HepG2 (cell line): ENCODE measurements at regions not wholly inside any gene's neighbourhood (a gene's known extent, or its start where the extent isn't known, plus 50 kb on each side); places are given as distances from the start of the nearest gene placed in this dataset.

Source experiments
- ATAC-seq: fragments of 200-7000 bp; cut with Tn5 transposase; 3 replicates; pipeline ENCODE4 v1.9.1; 2020; ENCODE audit warnings: mild to moderate bottlenecking, moderate library complexity
- BruUV-seq: library from RNA; stranded (reverse); fragments of 400-500 nt; replicated peaks from 2 replicates; lab custom pipeline; 2021; lab: Mats Ljungman, UMichigan
- CTCF ChIA-PET: fragments of 300-600 bp; formaldehyde crosslinking; extraction: SDS; loops from one replicate; lab custom pipeline; 2021; ENCODE audit warnings: low total read pairs, inconsistent platforms, low intra/inter-chr PET ratio; lab: Yijun Ruan, JAX
- POLR2A ChIA-PET: fragments of 350-600 bp; sonication (Branson Sonifier 250); formaldehyde crosslinking; loops from one replicate; lab custom pipeline; 2020; ENCODE audit warnings: antibody characterized with exemption, inconsistent platforms; lab: Yijun Ruan, JAX
- DNase-seq: peaks from one replicate; pipeline ENCODE4 v3.0.0-alpha.2; 2015; ENCODE audit warnings: low spot score
- FAIRE-seq: peaks from 3 replicates; lab custom pipeline; 2011; peaks lifted over from hg19 to GRCh38; lab: Jason Lieb, UNC
- H2AFZ ChIP-seq: one replicate; pipeline ENCODE4 v1.6.1; 2011; ENCODE audit warnings: low read length, inconsistent platforms
- H3K27ac ChIP-seq: fragments of 300-600 bp; 3 replicates; pipeline ENCODE4 v1.8.0; 2011; ENCODE audit warnings: mixed run types, mild to moderate bottlenecking, mixed read lengths, low read length, inconsistent platforms; ENCODE audit not compliant: insufficient read depth; ENCODE audit errors: extremely low read length
- H3K27me3 ChIP-seq, 2 experiments: fragments of 200-600 bp in 1 of 2; 2 replicates in 1 of 2; 3 replicates in 1 of 2; pipeline versions ENCODE4 v1.6.0 to v1.8.0; 2011; ENCODE audit warnings: low read length in 2 of 2, mild to moderate bottlenecking in 2 of 2, moderate library complexity in 2 of 2, inconsistent platforms in 1 of 2; ENCODE audit not compliant: insufficient read depth in 2 of 2, control insufficient read depth in 1 of 2
- H3K36me3 ChIP-seq, 2 experiments: fragments of 200-600 bp in 1 of 2; replicated peaks in 1 of 2; 2 replicates in 1 of 2; 3 replicates in 1 of 2; pipeline versions ENCODE4 v1.5.1 to v1.8.0; 2011; ENCODE audit warnings: low read length in 2 of 2, inconsistent platforms in 1 of 2; ENCODE audit not compliant: insufficient read depth in 2 of 2, control insufficient read depth in 1 of 2
- H3K4me1 ChIP-seq: 2 replicates; pipeline ENCODE4 v1.5.1; 2012; ENCODE audit warnings: low read length, inconsistent platforms; ENCODE audit not compliant: insufficient read depth
- H3K4me2 ChIP-seq: 2 replicates; pipeline ENCODE4 v1.6.0; 2011; ENCODE audit warnings: low read depth, low read length, inconsistent platforms
- H3K4me3 ChIP-seq, 3 experiments: fragments of 200-600 bp in 1 of 3; sonication (generic), shearing (Covaris generic) in 1 of 3; replicated peaks in 1 of 3; 2 replicates each; pipeline ENCODE4 v1.5.1; 2011 to 2016; ENCODE audit warnings: low read length in 3 of 3, inconsistent platforms in 2 of 3, low read depth in 2 of 3, mild to moderate bottlenecking in 2 of 3, control low read depth in 1 of 3, mixed read lengths in 1 of 3; ENCODE audit not compliant: insufficient read depth in 1 of 3
- H3K79me2 ChIP-seq: one replicate; pipeline ENCODE4 v1.6.1; 2011; ENCODE audit warnings: low read length, inconsistent platforms; ENCODE audit not compliant: insufficient read depth
- H3K9ac ChIP-seq: 2 replicates; pipeline ENCODE4 v1.6.0; 2011; ENCODE audit warnings: mild to moderate bottlenecking, low read depth, low read length, inconsistent platforms; ENCODE audit not compliant: insufficient read depth
- H3K9me3 ChIP-seq: 2 replicates; pipeline ENCODE4 v1.5.1; 2012; ENCODE audit warnings: mild to moderate bottlenecking, low read length
- H4K20me1 ChIP-seq: 2 replicates; pipeline ENCODE4 v1.6.0; 2011; ENCODE audit warnings: inconsistent platforms, mild to moderate bottlenecking, low read length, moderate library complexity; ENCODE audit not compliant: insufficient read depth
- ADNP ChIP-seq: sonication (generic); formaldehyde crosslinking; IDR thresholded peaks from 2 replicates; pipeline ENCODE4 v1.4.0; 2020; ENCODE audit warnings: missing genetic modification reagents
- AGO2 ChIP-seq: fragments of 200-400 bp; formaldehyde crosslinking; optimal IDR thresholded peaks from 2 replicates; pipeline ENCODE3; 2017; ENCODE audit warnings: mild to moderate bottlenecking, low read depth, low read length, moderate library complexity
- FOSL2 ChIP-seq: sonication (generic); formaldehyde crosslinking; IDR thresholded peaks from 2 replicates; pipeline ENCODE4 v1.4.0; 2020; ENCODE audit warnings: missing genetic modification reagents
- GATAD1 ChIP-seq: IDR thresholded peaks from 2 replicates; pipeline ENCODE4 v1.6.1; 2016; ENCODE audit warnings: missing genetic modification reagents, missing compliant biosample characterization
- HNRNPLL ChIP-seq: fragments of 200-400 bp; formaldehyde crosslinking; IDR thresholded peaks from 2 replicates; pipeline ENCODE4 v1.6.1; 2017; ENCODE audit warnings: mild to moderate bottlenecking, low read depth, low read length; ENCODE audit not compliant: poor library complexity, severe bottlenecking
- KAT7 ChIP-seq: IDR thresholded peaks from 2 replicates; pipeline ENCODE4 v1.6.1; 2018; ENCODE audit warnings: borderline replicate concordance, missing compliant biosample characterization
- NFE2 ChIP-seq: sonication (generic); formaldehyde crosslinking; IDR thresholded peaks from 2 replicates; pipeline ENCODE4 v1.4.0; 2020; ENCODE audit warnings: missing genetic modification reagents
- PAWR ChIP-seq: sonication (generic); formaldehyde crosslinking; IDR thresholded peaks from 2 replicates; pipeline ENCODE4 v1.4.0; 2020; ENCODE audit warnings: missing genetic modification reagents, mild to moderate bottlenecking, borderline replicate concordance
- ZKSCAN8 ChIP-seq: IDR thresholded peaks from 2 replicates; pipeline ENCODE4 v1.6.1; 2016; ENCODE audit warnings: borderline replicate concordance, missing genetic modification reagents, missing compliant biosample characterization
- ZNF549 ChIP-seq: sonication (generic); formaldehyde crosslinking; IDR thresholded peaks from 2 replicates; pipeline ENCODE4 v1.5.0; 2020; ENCODE audit warnings: missing genetic modification reagents
- ZNF703 ChIP-seq: sonication (generic); formaldehyde crosslinking; IDR thresholded peaks from 2 replicates; pipeline ENCODE4 v1.5.1; 2020; ENCODE audit warnings: missing genetic modification reagents, mild to moderate bottlenecking, moderate library complexity, borderline replicate concordance
- ZNF724P ChIP-seq: sonication (generic); formaldehyde crosslinking; IDR thresholded peaks from 2 replicates; pipeline ENCODE4 v1.8.0; 2022; ENCODE audit warnings: missing genetic modification reagents, borderline replicate concordance
- WGBS: methylation state at CpG from one replicate; pipeline ENCODE4 v1.1.6; 2017; ENCODE audit warnings: low lambda C conversion rate; 5-methylcytosine and 5-hydroxymethylcytosine counted together
- in situ Hi-C: cut with HindIII; loops from 2 replicates; pipeline ENCODE4 v1.10.0; 2017; ENCODE audit warnings: low pct_unique_long_range_greater_than_20kb; ENCODE audit not compliant: extremely low pct_ligation_motif_present
- intact Hi-C: fragments of 100-400 bp; cut with micrococcal nuclease; formaldehyde crosslinking; loops from one replicate; pipeline ENCODE4 v1.10.0; 2022; ENCODE audit not compliant: unreplicated experiment
- TF ChIP-seq, protein P1 (sequence below): IDR thresholded peaks from 2 replicates; pipeline ENCODE4 v1.6.1; 2012; ENCODE audit warnings: inconsistent platforms
- TF ChIP-seq, protein P2 (sequence below): sonication (generic); formaldehyde crosslinking; IDR thresholded peaks from 2 replicates; pipeline ENCODE4 v1.5.0; 2020; ENCODE audit warnings: missing genetic modification reagents, mild to moderate bottlenecking, borderline replicate concordance

DNA sequence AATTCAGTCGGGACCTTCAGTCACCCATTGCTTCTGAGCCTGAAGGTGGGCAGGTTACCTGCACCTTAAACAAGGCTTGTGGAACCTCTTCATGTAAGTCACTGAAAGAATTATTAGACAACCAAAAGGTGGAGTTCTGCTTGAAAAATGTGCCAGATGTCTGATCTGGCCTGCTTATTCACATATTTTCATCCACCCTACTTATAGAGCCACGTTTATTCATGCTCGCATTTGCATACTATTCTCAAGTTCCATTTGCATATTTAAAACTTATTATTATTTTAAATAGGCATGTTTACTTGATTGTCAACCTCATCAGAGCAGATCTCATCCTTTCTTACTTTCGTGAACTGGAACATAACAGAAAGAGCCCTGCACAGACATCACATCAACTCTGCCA lies 140.0 kb upstream of the NABP1 start:
- Histone ChIP-seq H2AFZ (no peak overlapping the region), H3K79me2 (no peaks in the 10 kb centered on the region), H3K4me2 (no peak overlapping the region), H3K9me3 (no peaks in the 10 kb centered on the region), H3K4me1 (no peaks in the 10 kb centered on the region), H3K4me3 (no peak overlapping the region), H4K20me1 (no peaks in the 10 kb centered on the region), H3K27ac (no peak overlapping the region), H3K27me3 (0 out of 5 replicates have a peak, but pooled peaks cover 0 to 5% of the 10 kb centered on the region in 2 experiments), H3K36me3 (no peaks in the 10 kb centered on the region), H3K9ac (no peak overlapping the region)
- ChIA-PET POLR2A (no interaction called here), CTCF (no interaction called here)
- DNase-seq (no peak), ATAC-seq (no peak), FAIRE-seq (no peak)
- 3% methylated on average over 4 of the region's 4 CpGs for WGBS
- in situ Hi-C loops (no loop called here), intact Hi-C loops (no loop called here)
- TF ChIP-seq ZNF549 (CRISPR knock-in tag) (no peak), GATAD1 (CRISPR knock-in tag) (no peak), ZNF703 (no peak), ZKSCAN8 (CRISPR knock-in tag) (no peak), AGO2 (no peak), NFE2 (CRISPR knock-in tag) (no peak), KAT7 (CRISPR knock-in tag) (no peak), PAWR (CRISPR knock-in tag) (no peak), ADNP (CRISPR knock-in tag) (no peak), HNRNPLL (no peak), FOSL2 (CRISPR knock-in tag) (no peak), ZNF724P (CRISPR knock-in tag) (no peak)
- TF ChIP-seq, protein P1, sequence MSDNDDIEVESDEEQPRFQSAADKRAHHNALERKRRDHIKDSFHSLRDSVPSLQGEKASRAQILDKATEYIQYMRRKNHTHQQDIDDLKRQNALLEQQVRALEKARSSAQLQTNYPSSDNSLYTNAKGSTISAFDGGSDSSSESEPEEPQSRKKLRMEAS, result no peak
- TF ChIP-seq, protein P2, sequence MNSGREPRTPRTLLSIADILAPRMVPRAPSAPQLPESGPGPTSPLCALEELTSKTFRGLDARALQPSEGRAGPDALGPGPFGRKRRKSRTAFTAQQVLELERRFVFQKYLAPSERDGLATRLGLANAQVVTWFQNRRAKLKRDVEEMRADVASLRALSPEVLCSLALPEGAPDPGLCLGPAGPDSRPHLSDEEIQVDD, result no peak
- BruUV-seq, result no TSS peak
